ENCODE measurements at regions not wholly inside any gene's neighbourhood (a gene's known extent, or its start where the extent isn't known, plus 50 kb on each side); places are given as distances from the start of the nearest gene placed in this dataset.

DNA sequence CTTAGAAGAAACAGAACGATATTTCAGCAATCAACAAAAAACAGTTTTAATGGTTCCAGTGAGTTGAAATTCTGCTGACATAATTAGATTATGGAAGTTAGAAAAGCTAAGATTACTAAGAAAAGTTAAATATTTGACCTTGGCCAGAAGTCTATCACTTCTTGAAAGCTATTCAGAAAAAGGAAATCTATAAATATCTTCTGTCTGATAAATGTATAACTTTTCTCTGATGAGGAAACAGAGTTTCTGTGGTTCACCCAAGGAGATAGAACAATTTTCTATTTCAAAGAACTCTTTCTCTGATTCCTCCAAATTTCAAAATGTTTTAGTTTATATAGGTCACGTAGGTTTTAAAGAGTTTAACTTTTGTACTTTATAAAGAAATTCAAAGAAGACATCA, 438.4 kb upstream of the CHORDC1 start:
- H3K4me3 ChIP-seq (ENCODE audit: low read depth, low read length): no peak overlapping the region

DNA sequence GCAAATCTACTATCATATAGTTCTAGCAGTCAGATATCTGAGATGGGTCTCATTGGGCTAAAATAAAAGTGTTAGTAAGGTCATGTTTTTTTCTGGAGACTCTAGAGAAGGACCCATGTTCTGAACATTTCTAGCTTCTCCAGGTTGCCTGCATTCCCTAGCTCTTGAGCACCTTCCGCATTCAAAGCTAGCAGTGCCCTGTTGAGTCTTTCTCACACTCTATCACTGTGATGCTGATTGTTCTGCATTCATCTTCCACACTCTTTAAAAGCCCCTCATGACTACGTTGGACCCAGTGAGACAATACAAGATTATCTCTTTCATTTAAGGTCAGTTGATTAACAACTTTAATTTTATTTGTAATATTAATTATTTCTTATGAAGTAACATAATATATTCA, 433.3 kb upstream of the CHORDC1 start:
- DNase-seq (ENCODE audit: low read depth): no peak
- H3K4me3 ChIP-seq (ENCODE audit: low read depth, low read length): no peak overlapping the region
- TF ChIP-seq, protein P1, sequence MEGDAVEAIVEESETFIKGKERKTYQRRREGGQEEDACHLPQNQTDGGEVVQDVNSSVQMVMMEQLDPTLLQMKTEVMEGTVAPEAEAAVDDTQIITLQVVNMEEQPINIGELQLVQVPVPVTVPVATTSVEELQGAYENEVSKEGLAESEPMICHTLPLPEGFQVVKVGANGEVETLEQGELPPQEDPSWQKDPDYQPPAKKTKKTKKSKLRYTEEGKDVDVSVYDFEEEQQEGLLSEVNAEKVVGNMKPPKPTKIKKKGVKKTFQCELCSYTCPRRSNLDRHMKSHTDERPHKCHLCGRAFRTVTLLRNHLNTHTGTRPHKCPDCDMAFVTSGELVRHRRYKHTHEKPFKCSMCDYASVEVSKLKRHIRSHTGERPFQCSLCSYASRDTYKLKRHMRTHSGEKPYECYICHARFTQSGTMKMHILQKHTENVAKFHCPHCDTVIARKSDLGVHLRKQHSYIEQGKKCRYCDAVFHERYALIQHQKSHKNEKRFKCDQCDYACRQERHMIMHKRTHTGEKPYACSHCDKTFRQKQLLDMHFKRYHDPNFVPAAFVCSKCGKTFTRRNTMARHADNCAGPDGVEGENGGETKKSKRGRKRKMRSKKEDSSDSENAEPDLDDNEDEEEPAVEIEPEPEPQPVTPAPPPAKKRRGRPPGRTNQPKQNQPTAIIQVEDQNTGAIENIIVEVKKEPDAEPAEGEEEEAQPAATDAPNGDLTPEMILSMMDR (IDR thresholded peaks at IDR 0.05; ENCODE audit: insufficient read depth, low read length): no peak

More for the DNA sequence above, 438.4 kb upstream of the CHORDC1 start:
- no peak for DNase-seq (ENCODE audit: low read depth)
- TF ChIP-seq, protein P1 (IDR thresholded peaks at IDR 0.05; ENCODE audit: insufficient read depth, low read length): no peak

DNA sequence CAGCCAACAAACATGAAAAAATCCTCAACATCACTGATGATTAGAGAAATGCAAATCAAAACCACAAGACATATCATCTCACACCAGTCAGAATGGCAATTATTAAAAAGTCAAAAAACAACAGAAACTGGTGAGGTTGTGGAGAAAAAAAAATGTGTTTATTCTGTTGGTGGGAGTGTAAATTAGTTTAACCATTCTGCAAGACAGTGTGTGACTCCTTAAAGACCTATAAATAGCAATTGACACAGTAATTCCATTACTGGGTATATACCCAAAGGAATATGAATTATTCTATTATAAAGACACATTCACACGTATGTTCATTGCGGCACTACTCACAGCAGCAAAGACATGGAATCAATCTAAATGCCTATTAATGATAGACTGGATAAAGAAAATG, 427.3 kb upstream of the CHORDC1 start:
- TF ChIP-seq, protein P1 (IDR thresholded peaks at IDR 0.05; ENCODE audit: insufficient read depth, low read length): no peak

DNA sequence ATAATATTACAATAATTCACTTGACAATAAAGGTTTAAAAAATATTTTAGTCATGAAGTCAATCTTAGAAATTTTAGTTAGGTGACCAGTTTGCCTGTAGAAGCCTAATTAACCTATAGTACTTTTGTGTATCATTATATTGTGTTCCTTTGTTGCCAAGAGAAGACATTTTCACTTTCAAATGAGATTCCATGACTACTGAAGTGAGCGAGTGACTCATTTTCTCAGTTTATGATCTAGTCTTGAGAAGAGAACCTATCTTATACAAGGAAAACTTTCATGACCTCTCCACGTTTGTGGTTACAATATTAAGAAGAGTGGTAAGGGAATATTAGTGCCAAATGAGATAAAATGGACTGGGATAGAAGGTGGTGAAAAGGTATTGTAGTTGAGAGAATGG, 423.9 kb upstream of the CHORDC1 start:
- TF ChIP-seq, protein P1 (IDR thresholded peaks at IDR 0.05; ENCODE audit: insufficient read depth, low read length): no peak
- DNase-seq (ENCODE audit: low read depth): no peak
- no peak overlapping the region for H3K4me3 ChIP-seq (ENCODE audit: low read depth, low read length)

More for the DNA sequence above, 427.3 kb upstream of the CHORDC1 start:
- DNase-seq (ENCODE audit: low read depth): no peak
- H3K4me3 ChIP-seq (ENCODE audit: low read depth, low read length): no peak overlapping the region

DNA sequence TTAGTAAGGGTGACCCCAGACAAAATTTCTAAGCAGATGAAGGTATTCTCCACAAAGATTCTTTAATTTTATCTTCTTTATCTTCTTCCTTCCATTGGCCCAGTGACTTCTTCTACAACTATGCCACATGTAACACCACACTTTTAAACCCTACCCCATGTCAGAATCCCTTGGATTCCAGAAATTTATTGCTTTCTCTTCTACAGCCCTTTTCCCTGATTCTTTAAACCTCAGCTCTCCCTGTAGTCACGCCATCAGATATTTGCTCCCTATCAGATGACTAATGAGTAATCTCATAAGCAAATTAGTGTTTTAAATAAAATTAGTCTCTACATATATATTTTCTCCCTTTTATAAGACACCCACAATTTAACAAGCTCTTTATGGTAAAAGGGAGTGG, 423.4 kb upstream of the CHORDC1 start:
- no peak for DNase-seq (ENCODE audit: low read depth)
- TF ChIP-seq, protein P1 (IDR thresholded peaks at IDR 0.05; ENCODE audit: insufficient read depth, low read length): no peak
- H3K4me3 ChIP-seq (ENCODE audit: low read depth, low read length): no peak overlapping the region

DNA sequence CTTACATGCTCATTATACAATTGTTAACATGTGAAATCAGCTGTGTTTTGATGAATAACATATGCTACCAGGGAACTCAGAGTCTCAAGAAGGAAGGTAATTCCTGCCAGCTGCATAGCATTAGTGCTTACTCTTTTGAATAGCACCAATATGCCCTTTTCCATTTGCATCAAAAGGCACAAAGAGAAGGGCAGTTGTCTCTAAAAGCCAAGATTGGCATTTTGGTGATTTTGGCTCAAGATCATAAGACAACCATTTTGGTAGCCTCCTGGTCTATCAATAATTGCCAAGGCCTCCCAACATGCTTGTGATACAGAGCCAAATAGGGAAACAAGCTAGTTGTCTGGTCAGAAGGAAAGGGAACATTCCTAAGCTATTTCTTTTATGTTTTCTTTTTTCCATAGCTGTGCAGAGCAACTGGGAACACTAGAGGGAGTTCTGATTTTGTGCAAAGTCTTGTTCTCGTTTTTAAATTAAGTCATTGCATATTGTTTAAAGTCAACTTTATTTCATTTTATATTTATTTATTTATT, 416.7 kb upstream of the CHORDC1 start:
- no peak for DNase-seq (ENCODE audit: low read depth)

More for the DNA sequence above, 416.7 kb upstream of the CHORDC1 start:
- TF ChIP-seq, protein P1 (IDR thresholded peaks at IDR 0.05; ENCODE audit: insufficient read depth, low read length): no peak
- H3K4me3 ChIP-seq (ENCODE audit: low read depth, low read length): no peak overlapping the region
